Keratinocyte (primary cell): ENCODE measurements at regions not wholly inside any gene's neighbourhood (a gene's known extent, or its start where the extent isn't known, plus 50 kb on each side); places are given as distances from the start of the nearest gene placed in this dataset.

ENCODE experiments used
- DNase-seq: peaks from one replicate; pipeline ENCODE4 v3.0.0-alpha.2; 2011; ENCODE audit warnings: low read depth, missing footprints, low spot score
- FAIRE-seq: peaks from 2 replicates; lab custom pipeline; 2011; peaks lifted over from hg19 to GRCh38; lab: Jason Lieb, UNC
- H2AFZ ChIP-seq: 2 replicates; pipeline ENCODE4 v1.6.0; 2012; ENCODE audit warnings: low read length, control low read depth, inconsistent platforms; ENCODE audit not compliant: control insufficient read depth
- H3K27ac ChIP-seq: 2 replicates; pipeline ENCODE4 v1.5.1; 2011; ENCODE audit warnings: low read length; ENCODE audit not compliant: control insufficient read depth, insufficient read depth
- H3K27me3 ChIP-seq: 3 replicates; pipeline ENCODE4 v1.6.0; 2011; ENCODE audit warnings: low read length; ENCODE audit not compliant: control insufficient read depth, insufficient read depth; ENCODE audit errors: extremely low read depth
- H3K36me3 ChIP-seq, 2 experiments: 2 replicates in 1 of 2; 3 replicates in 1 of 2; pipeline ENCODE4 v1.5.1; 2011; ENCODE audit warnings: low read length in 2 of 2, mild to moderate bottlenecking in 1 of 2; ENCODE audit not compliant: control insufficient read depth in 2 of 2, insufficient read depth in 2 of 2; ENCODE audit errors: extremely low read depth in 1 of 2
- H3K4me1 ChIP-seq: 3 replicates; pipeline ENCODE4 v1.5.1; 2011; ENCODE audit warnings: low read length; ENCODE audit not compliant: control insufficient read depth, insufficient read depth; ENCODE audit errors: extremely low read depth
- H3K4me2 ChIP-seq: 3 replicates; pipeline ENCODE4 v1.6.0; 2011; ENCODE audit warnings: low read depth, low read length; ENCODE audit not compliant: control insufficient read depth, insufficient read depth; ENCODE audit errors: extremely low read depth
- H3K4me3 ChIP-seq, 3 experiments: fragments of 200-600 bp in 1 of 3; sonication (generic) in 1 of 3; 2 replicates in 2 of 3; 3 replicates in 1 of 3; pipeline ENCODE4 v1.5.1; 2011 to 2016; ENCODE audit warnings: low read length in 3 of 3, mild to moderate bottlenecking in 3 of 3, control low read depth in 2 of 3, inconsistent platforms in 1 of 3, low read depth in 1 of 3, mixed read lengths in 1 of 3, mixed run types in 1 of 3, moderate library complexity in 1 of 3; ENCODE audit not compliant: control insufficient read depth in 2 of 3, insufficient read depth in 2 of 3; ENCODE audit errors: extremely low read depth in 1 of 3
- H3K79me2 ChIP-seq: 2 replicates; pipeline ENCODE4 v1.6.0; 2012; ENCODE audit warnings: low read length; ENCODE audit not compliant: control insufficient read depth, insufficient read depth
- H3K9ac ChIP-seq: 3 replicates; pipeline ENCODE4 v1.6.0; 2011; ENCODE audit warnings: low read length; ENCODE audit not compliant: control insufficient read depth, insufficient read depth; ENCODE audit errors: extremely low read depth
- H3K9me1 ChIP-seq: 3 replicates; pipeline ENCODE4 v1.6.0; 2011; ENCODE audit warnings: low read length; ENCODE audit not compliant: control insufficient read depth, insufficient read depth; ENCODE audit errors: extremely low read depth
- H3K9me3 ChIP-seq: 2 replicates; pipeline ENCODE4 v1.5.1; 2012; ENCODE audit warnings: low read depth, low read length; ENCODE audit not compliant: control insufficient read depth
- H4K20me1 ChIP-seq: 3 replicates; pipeline ENCODE4 v1.6.0; 2011; ENCODE audit warnings: low read length; ENCODE audit not compliant: control insufficient read depth, insufficient read depth; ENCODE audit errors: extremely low read depth
- CTCF ChIP-seq, 3 experiments: IDR thresholded peaks in 1 of 3; conservative IDR thresholded peaks in 1 of 3; optimal IDR thresholded peaks in 1 of 3; 2 replicates in 2 of 3; 3 replicates in 1 of 3; pipeline versions ENCODE3 to v1.5.1; 2011; ENCODE audit warnings: low read length in 3 of 3, mild to moderate bottlenecking in 3 of 3, moderate library complexity in 2 of 3, control low read depth in 1 of 3, inconsistent platforms in 1 of 3; ENCODE audit not compliant: insufficient read depth in 2 of 3; ENCODE audit errors: extremely low read depth in 1 of 3
- EZH2 ChIP-seq: IDR thresholded peaks from one replicate; pipeline ENCODE4 v1.6.1; 2012; ENCODE audit warnings: inconsistent platforms, mild to moderate bottlenecking, low read length, moderate library complexity
- dilution Hi-C: fragments of 300-500 bp; cut with MboI; formaldehyde crosslinking; loops from one replicate; pipeline ENCODE4 v1.7.0; 2020; ENCODE audit warnings: low sequenced_read_pairs; ENCODE audit not compliant: extremely low pct_ligation_motif_present

- Histone ChIP-seq H3K27me3 (peaks cover 6% of the 10 kb centered on the region), H3K79me2 (no peaks in the 10 kb centered on the region), H4K20me1 (no peaks in the 10 kb centered on the region), H2AFZ (no peak overlapping the region), H3K9ac (no peak overlapping the region), H3K9me1 (no peaks in the 10 kb centered on the region), H3K36me3 (no peaks in the 10 kb centered on the region), H3K4me3 (no peak overlapping the region), H3K4me1 (no peaks in the 10 kb centered on the region), H3K27ac (no peak overlapping the region), H3K9me3 (no peaks in the 10 kb centered on the region), H3K4me2 (no peak overlapping the region)
- no peak for DNase-seq
- dilution Hi-C loops = no loop called here
- TF ChIP-seq CTCF (optimal IDR thresholded peaks at IDR 0.05 in 1 of 3, IDR thresholded peaks at IDR 0.05 in 1 of 3, conservative IDR thresholded peaks at IDR 0.05 in 1 of 3; ENCODE audit: extremely low read depth in 1 of 3, insufficient read depth in 2 of 3, low read length in 3 of 3) (peak in 1 of 3 experiments; percentile 20), EZH2 (no peak)
- no peak for FAIRE-seq
These were observed 118.6 kb upstream of the CELF4 start for GRCh38 chr18:37684183-37684582.

GRCh38 chr18:37680911-37681310 lies 115.3 kb upstream of the CELF4 start:
- Histone ChIP-seq H4K20me1 (no peaks in the 10 kb centered on the region), H3K27ac (no peak overlapping the region), H3K9me3 (no peaks in the 10 kb centered on the region), H3K9ac (no peak overlapping the region), H3K4me2 (no peak overlapping the region), H3K4me3 (no peak overlapping the region), H3K4me1 (no peaks in the 10 kb centered on the region), H3K36me3 (no peaks in the 10 kb centered on the region), H3K27me3 (peaks cover 11% of the 10 kb centered on the region), H2AFZ (no peak overlapping the region), H3K9me1 (no peaks in the 10 kb centered on the region), H3K79me2 (no peaks in the 10 kb centered on the region)
- dilution Hi-C loops = no loop called here
- TF ChIP-seq CTCF (optimal IDR thresholded peaks at IDR 0.05 in 1 of 3, IDR thresholded peaks at IDR 0.05 in 1 of 3, conservative IDR thresholded peaks at IDR 0.05 in 1 of 3; ENCODE audit: extremely low read depth in 1 of 3, insufficient read depth in 2 of 3, low read length in 3 of 3) (no peak), EZH2 (no peak)
- no peak for DNase-seq
- no peak for FAIRE-seq
